GM12865 (cell line): ENCODE measurements at regions not wholly inside any gene's neighbourhood (a gene's known extent, or its start where the extent isn't known, plus 50 kb on each side); places are given as distances from the start of the nearest gene placed in this dataset.

Experiments
- DNase-seq: peaks from one replicate; pipeline ENCODE4 v3.0.0; 2010; ENCODE audit warnings: low read depth
- H3K4me3 ChIP-seq: 2 replicates; pipeline ENCODE4 v1.5.1; 2011; ENCODE audit warnings: mild to moderate bottlenecking, low read depth, low read length, control low read depth
- CTCF ChIP-seq: IDR thresholded peaks from 2 replicates; pipeline ENCODE4 v1.5.1; 2011; ENCODE audit warnings: low read length, control low read depth, low read depth, inconsistent platforms; ENCODE audit not compliant: insufficient read depth; ENCODE audit errors: missing control alignments

- H3K4me3 ChIP-seq, result no peak overlapping the region
- TF ChIP-seq CTCF, result no peak
- DNase-seq, result peak; percentile 18
These were observed 170.7 kb downstream of the DIPK2A start for GRCh38 chr3:144142151-144142840.

GRCh38 chr3:144148356-144148755, 176.7 kb downstream of the DIPK2A start:
- DNase-seq, result no peak
- TF ChIP-seq CTCF, result no peak
- no peak overlapping the region for H3K4me3 ChIP-seq

- H3K4me3 ChIP-seq, result no peak overlapping the region
- TF ChIP-seq CTCF, result no peak
- DNase-seq, result no peak
These were observed 180.4 kb downstream of the DIPK2A start for GRCh38 chr3:144151983-144152382.

- no peak for TF ChIP-seq CTCF
- no peak for DNase-seq
- no peak overlapping the region for H3K4me3 ChIP-seq
These were observed 189.0 kb downstream of the DIPK2A start for GRCh38 chr3:144160627-144161026.

- no peak for DNase-seq
- no peak for TF ChIP-seq CTCF
These were observed 190.4 kb downstream of the DIPK2A start for GRCh38 chr3:144162042-144162441.

DNA sequence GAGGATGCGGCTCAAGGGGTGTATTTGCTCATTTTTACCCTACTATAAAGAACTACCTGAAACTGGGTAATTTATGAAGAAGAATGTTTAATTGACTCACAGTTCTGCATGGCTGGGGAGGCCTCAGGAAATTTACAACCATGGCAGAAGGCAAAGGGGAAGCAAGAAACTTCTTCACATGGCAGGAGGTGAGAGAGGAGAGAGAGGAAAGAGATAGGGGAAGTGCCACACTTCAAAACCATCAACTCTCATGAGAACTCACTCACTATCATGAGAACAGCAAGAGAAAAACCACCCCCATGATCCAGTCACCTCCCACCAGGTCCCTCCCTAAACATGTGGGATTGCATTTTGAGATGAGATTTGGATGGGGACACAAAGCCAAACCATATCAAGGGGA, 192.7 kb downstream of the DIPK2A start:
- no peak for TF ChIP-seq CTCF
- DNase-seq, result no peak

More at GRCh38 chr3:144162042-144162441, 190.4 kb downstream of the DIPK2A start:
- H3K4me3 ChIP-seq, result no peak overlapping the region

GRCh38 chr3:144165482-144165881, 193.9 kb downstream of the DIPK2A start:
- H3K4me3 ChIP-seq, result no peak overlapping the region
- no peak for TF ChIP-seq CTCF
- no peak for DNase-seq

More for the DNA sequence above, 192.7 kb downstream of the DIPK2A start:
- no peak overlapping the region for H3K4me3 ChIP-seq
